Mucosa of descending colon (tissue), 3 donors: ENCODE measurements at regions not wholly inside any gene's neighbourhood (a gene's known extent, or its start where the extent isn't known, plus 50 kb on each side); places are given as distances from the start of the nearest gene placed in this dataset.

Source experiments
- ATAC-seq: fragments of 200-7000 bp; cut with Tn5 transposase; one replicate; pipeline ENCODE4 v1.9.1; 2020; ENCODE audit warnings: mild to moderate bottlenecking, moderate library complexity
- DNase-seq, 3 donors: peaks; one replicate each; pipeline ENCODE4 v3.0.0-alpha.2; 2020
- H3K36me3 ChIP-seq: fragments of 200-600 bp; one replicate; pipeline ENCODE4 v1.8.0; 2021; ENCODE audit warnings: low read depth, mild to moderate bottlenecking
- H3K4me1 ChIP-seq: fragments of 200-600 bp; one replicate; pipeline ENCODE4 v1.8.0; 2021; ENCODE audit warnings: low read depth, mild to moderate bottlenecking
- H3K4me3 ChIP-seq: fragments of 200-600 bp; one replicate; pipeline ENCODE4 v1.8.0; 2021; ENCODE audit warnings: mild to moderate bottlenecking
- H3K9me3 ChIP-seq: fragments of 200-600 bp; one replicate; pipeline ENCODE4 v1.8.0; 2021; ENCODE audit warnings: mild to moderate bottlenecking
- intact Hi-C, 2 donors: fragments of 100-400 bp; cut with DNase I in 1 of 2; cut with micrococcal nuclease in 1 of 2; formaldehyde crosslinking; loops; one replicate each; pipeline versions ENCODE4 v1.11.0 to v1.11.1; 2022; cut with DNase I, micrococcal nuclease
- TF ChIP-seq, protein P1 (sequence below): fragments of 200-600 bp; IDR thresholded peaks from one replicate; pipeline ENCODE4 v1.8.0; 2022; ENCODE audit warnings: antibody characterized with exemption, mild to moderate bottlenecking
- donor health status: DM: no; HTN: no; CAD: no; lungs with moderate emphysema.
- donor health status: DM: no; HTN: no; CAD: no.
- donor health status: DM: no; HTN: yes; CAD: no.

GRCh38 chr3:72441284-72441994 lies 406.8 kb downstream of the SHQ1 start:
- Histone ChIP-seq H3K4me3 (no peak overlapping the region), H3K36me3 (no peaks in the 10 kb centered on the region), H3K9me3 (no peaks in the 10 kb centered on the region), H3K4me1 (peaks cover 26% of the 10 kb centered on the region)
- DNase-seq: no peak
- peak; percentile 69 for ATAC-seq
- TF ChIP-seq, protein P1, sequence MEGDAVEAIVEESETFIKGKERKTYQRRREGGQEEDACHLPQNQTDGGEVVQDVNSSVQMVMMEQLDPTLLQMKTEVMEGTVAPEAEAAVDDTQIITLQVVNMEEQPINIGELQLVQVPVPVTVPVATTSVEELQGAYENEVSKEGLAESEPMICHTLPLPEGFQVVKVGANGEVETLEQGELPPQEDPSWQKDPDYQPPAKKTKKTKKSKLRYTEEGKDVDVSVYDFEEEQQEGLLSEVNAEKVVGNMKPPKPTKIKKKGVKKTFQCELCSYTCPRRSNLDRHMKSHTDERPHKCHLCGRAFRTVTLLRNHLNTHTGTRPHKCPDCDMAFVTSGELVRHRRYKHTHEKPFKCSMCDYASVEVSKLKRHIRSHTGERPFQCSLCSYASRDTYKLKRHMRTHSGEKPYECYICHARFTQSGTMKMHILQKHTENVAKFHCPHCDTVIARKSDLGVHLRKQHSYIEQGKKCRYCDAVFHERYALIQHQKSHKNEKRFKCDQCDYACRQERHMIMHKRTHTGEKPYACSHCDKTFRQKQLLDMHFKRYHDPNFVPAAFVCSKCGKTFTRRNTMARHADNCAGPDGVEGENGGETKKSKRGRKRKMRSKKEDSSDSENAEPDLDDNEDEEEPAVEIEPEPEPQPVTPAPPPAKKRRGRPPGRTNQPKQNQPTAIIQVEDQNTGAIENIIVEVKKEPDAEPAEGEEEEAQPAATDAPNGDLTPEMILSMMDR: no peak
- intact Hi-C loops: no loop called here

- ATAC-seq (no peak), DNase-seq (no peak)
- Histone ChIP-seq H3K9me3 (no peaks in the 10 kb centered on the region), H3K36me3 (no peaks in the 10 kb centered on the region), H3K4me1 (peaks cover 24% of the 10 kb centered on the region), H3K4me3 (no peak overlapping the region)
- intact Hi-C loops: no loop called here
- TF ChIP-seq, protein P1: no peak
Measured at GRCh38 chr3:72440491-72440890, 407.8 kb downstream of the SHQ1 start.

GRCh38 chr3:72439321-72440183 lies 408.7 kb downstream of the SHQ1 start:
- no peak for DNase-seq
- intact Hi-C loops: no loop called here
- Histone ChIP-seq H3K36me3 (no peaks in the 10 kb centered on the region), H3K4me1 (peaks cover 16% of the 10 kb centered on the region), H3K9me3 (no peaks in the 10 kb centered on the region), H3K4me3 (no peak overlapping the region)
- TF ChIP-seq, protein P1: no peak
- no peak for ATAC-seq

- ATAC-seq: no peak
- no peaks in the 10 kb centered on the region for H3K9me3 ChIP-seq
- TF ChIP-seq, protein P1: no peak
- H3K36me3 ChIP-seq: no peaks in the 10 kb centered on the region
- intact Hi-C loops: no loop called here
- no peak overlapping the region for H3K4me3 ChIP-seq
- no peak for DNase-seq
- H3K4me1 ChIP-seq: peaks cover 15% of the 10 kb centered on the region
Measured at GRCh38 chr3:72437661-72438406, 410.4 kb downstream of the SHQ1 start.

DNA sequence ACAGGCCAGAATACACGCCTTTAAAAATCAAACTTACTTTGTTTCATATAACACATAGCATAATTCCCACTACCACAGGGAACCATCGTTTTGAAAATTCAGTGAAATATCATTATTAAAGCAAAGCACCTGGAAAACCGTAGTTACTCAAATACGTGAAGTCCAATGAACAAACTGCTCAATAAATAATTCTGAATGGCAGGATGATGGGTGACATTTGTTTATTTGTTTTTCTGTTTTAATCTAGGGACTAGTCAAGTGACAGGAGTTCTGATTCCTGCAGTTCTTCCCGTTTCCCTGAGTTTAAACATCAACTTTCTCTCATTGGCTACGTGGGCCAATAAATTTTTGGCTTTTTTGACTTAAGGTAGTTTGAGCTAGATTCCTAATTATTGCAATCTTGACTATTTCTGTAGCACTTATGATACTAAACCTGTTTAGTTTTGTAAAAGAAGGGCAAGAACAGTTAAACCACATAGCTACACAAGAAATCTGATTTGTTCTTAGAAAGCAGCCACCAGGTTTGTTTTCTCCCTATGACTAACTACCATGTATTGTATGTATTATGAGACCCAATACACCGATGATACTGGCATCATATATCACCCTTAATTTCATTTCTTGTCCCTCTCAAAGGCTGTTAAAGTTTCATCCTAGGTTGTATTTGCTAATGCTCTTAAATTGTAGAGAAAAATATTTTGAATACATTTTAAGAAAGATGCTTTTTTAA lies 411.2 kb downstream of the SHQ1 start:
- intact Hi-C loops: no loop called here
- Histone ChIP-seq H3K4me3 (no peak overlapping the region), H3K9me3 (no peaks in the 10 kb centered on the region), H3K4me1 (peaks cover 16% of the 10 kb centered on the region), H3K36me3 (no peaks in the 10 kb centered on the region)
- DNase-seq (no peak), ATAC-seq (no peak)
- TF ChIP-seq, protein P1: no peak
